HG02870 (cell line): ENCODE measurements at regions not wholly inside any gene's neighbourhood (a gene's known extent, or its start where the extent isn't known, plus 50 kb on each side); places are given as distances from the start of the nearest gene placed in this dataset.

ENCODE experiments used
- ATAC-seq: cut with Tn5 transposase; IDR thresholded peaks from one replicate; pipeline ENCODE4 v1.9.1; 2021; ENCODE audit warnings: mild to moderate bottlenecking, moderate library complexity; ENCODE audit not compliant: unreplicated experiment

- no peak for ATAC-seq
Measured at GRCh38 chr15:70271422-70272088, 173.8 kb upstream of the TLE3 start.

- no peak for ATAC-seq
Measured at GRCh38 chr15:70270752-70271111, 173.0 kb upstream of the TLE3 start.

DNA sequence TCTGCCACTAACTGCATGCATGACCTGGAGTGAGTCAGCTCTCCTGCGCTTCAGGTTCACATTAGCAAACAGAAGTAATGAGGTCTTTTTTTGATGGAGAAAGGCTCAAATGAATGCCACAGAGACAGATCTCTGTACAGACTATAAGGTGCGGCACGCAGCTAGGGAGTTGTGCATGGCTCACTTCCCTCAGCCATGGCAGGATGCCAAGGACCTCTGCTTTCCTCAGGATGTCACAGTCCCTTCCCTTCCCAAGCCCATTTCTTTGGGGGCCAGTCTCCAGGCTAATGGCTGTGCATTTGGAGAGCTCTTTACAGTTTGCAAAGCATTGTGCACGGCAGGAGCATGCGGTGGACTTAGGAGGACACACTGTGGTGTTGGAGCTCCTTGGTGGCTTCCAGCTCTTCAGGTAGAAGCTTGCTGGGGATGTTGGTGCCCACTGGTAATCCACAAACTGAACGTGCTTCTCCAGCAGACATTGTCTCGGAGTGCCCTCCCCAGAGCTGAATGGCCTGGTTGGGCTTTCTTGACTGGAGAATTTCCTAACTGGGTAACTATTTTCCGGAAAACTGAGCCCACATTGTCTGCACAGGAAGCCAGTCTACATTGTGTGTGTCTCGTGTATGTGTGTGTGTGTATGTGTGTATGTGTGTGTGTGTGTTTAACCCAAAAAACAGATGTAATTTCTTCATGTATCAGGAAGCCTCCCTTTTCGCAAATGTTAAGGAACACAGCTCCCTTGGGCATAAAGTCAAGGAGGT, 172.5 kb upstream of the TLE3 start:
- no peak for ATAC-seq

DNA sequence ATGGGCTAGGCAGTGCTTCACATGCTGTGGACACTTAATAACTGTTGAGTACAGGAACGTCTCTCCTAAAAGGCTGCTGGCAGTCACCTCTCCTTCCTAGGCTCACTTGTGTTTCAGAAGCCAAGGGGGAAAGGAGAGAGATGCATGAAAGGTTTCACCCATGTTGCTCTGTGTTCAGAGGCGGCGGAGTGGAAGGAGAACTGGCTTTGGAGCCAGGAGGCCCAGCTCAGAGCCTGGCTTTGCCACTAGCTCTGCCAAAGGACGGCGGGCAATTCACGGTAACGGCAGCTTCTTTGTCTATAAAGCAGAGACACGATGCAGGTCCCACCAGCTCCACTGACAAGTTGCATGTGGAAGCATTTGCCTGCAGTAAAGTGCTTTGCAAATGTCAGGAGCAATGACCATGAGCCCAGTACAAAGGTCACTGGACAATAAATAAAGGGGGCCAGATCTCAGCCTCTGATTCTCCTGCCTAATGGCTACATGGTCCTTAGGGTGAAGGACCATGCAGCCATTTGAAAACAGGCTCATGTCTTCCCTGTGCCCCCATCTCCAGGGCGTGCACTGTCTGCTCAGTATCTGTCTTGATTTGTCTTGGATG, 171.7 kb upstream of the TLE3 start:
- no peak for ATAC-seq

- ATAC-seq: no peak
Measured at GRCh38 chr15:70268698-70269251, 171.1 kb upstream of the TLE3 start.

- ATAC-seq: no peak
Measured at GRCh38 chr15:70267879-70268278, 170.2 kb upstream of the TLE3 start.

GRCh38 chr15:70267306-70267705, 169.6 kb upstream of the TLE3 start:
- no peak for ATAC-seq

- ATAC-seq: no peak
Measured at GRCh38 chr15:70266412-70267121, 168.8 kb upstream of the TLE3 start.

DNA sequence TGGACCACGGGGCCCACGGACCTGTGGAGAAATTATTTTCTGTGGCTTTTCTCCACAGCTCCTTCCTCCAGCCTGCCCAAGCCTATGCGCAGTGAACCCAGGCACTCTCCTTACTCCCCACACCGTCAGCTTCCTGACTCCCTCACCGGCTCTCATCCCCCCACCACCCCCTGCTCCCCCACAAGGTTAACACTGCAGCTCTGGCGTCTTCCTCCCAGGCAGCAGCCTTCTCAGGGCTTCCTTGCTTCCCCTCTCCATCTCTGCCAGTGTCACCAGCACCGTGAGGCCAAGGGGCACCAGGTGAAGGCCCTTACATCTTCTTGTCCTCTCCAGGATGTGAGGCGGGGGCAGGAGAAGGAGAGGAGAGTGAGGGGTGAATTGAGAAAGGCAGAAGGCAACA, 168.3 kb upstream of the TLE3 start:
- no peak for ATAC-seq

GRCh38 chr15:70265466-70265978, 167.8 kb upstream of the TLE3 start:
- ATAC-seq: no peak

- ATAC-seq: no peak
Measured at GRCh38 chr15:70264738-70265465, 167.2 kb upstream of the TLE3 start.

GRCh38 chr15:70264014-70264582, 166.4 kb upstream of the TLE3 start:
- ATAC-seq: no peak

DNA sequence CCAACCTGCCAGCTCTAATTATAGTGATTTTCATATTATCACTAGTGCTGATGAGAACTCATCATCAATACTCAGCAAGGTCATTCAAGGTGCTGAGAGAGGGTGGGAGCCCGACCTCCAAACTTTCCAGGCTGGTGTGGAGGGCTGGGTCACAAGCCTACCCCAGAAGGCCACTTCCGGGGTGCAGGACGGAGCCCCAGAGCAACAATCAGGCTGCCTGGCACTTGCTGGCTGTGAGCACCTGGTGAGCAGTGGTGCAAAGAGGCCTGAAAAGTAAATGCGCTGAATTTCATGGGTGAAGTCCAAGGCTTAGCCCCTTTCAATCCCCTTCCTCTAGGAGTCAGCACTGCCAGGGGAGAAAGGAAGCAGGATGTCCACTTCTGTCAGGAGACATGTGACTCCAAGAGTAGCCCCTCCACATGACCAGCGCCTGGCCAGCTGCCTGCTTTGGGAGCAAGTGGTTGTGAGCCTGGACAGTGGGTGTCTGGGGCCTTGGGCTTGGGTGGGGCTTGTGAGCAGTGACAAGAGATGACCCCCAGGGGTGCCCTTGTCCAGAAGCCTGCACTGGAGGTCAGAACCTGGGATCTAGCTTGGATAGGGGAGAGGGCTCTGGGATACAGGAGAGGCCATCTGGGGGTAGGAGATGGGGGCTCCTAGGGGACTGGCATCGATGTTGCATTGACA, 165.0 kb upstream of the TLE3 start:
- no peak for ATAC-seq

GRCh38 chr15:70262171-70262570, 164.5 kb upstream of the TLE3 start:
- no peak for ATAC-seq

- ATAC-seq: no peak
Measured at GRCh38 chr15:70261083-70261482, 163.4 kb upstream of the TLE3 start.

GRCh38 chr15:70260580-70260979, 162.9 kb upstream of the TLE3 start:
- no peak for ATAC-seq

GRCh38 chr15:70259640-70260508, 162.2 kb upstream of the TLE3 start:
- ATAC-seq: no peak

- ATAC-seq: no peak
Measured at GRCh38 chr15:70259028-70259424, 161.3 kb upstream of the TLE3 start.
